COLO668 (cell line): ENCODE measurements at regions not wholly inside any gene's neighbourhood (a gene's known extent, or its start where the extent isn't known, plus 50 kb on each side); places are given as distances from the start of the nearest gene placed in this dataset.

Experiments
- DNase-seq: peaks from one replicate; lab custom pipeline; 2025; ENCODE audit not compliant: unreplicated experiment; lab: John Stamatoyannopoulos, UW

- no peak for DNase-seq
These were observed 376.4 kb downstream of the FGF9 start for GRCh38 chr13:22047082-22047784.

- DNase-seq, result no peak
These were observed 376.9 kb downstream of the FGF9 start for GRCh38 chr13:22047785-22048104.

DNA sequence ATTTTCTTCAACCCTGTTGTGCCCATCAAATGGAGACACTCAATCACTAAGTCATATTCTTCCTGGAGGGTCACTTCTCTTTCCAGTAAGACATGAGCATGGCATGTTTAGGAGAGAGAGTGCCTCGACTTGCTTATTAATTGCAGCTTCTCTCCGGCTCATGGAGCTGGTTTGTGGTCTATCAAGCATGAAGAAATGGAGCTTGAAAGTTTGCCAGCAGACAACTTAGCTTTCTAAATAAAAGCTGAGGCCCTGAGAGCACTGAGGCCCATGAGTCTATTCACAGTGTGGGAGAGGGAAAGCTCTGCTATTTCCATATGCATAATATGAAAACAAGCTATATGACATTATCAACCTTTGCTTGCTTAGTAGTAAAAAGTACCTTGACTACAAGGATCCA is 378.5 kb downstream of the FGF9 start:
- no peak for DNase-seq

DNA sequence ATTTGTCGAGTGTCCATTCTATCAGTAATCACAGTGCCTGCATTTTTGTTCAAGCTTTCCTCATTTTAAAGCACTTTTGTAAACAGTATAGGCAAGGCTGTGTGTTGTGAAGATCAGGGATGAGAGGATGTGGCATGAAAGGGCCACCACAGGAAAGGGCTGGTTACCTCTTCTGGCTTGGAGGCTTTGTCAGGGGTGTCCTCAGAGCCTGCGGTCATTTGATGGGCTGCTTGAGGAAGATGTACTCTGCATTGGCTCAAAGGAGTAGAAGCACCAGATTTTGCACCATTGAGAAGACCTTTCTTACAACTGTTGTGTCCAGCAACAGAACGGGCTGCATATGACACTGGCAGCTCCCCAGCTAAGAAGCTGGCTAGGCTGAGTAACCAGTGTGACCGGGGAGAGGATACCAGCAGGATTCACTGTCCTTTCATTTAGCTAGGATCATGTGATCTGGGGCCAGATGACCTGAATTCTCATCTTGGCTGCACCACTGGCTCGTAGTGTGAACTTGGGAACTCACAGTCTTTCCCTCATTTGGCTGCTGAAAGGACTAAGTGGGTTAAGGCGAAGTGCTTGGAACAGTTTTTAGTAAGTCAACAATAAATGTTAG is 380.2 kb downstream of the FGF9 start:
- no peak for DNase-seq

DNA sequence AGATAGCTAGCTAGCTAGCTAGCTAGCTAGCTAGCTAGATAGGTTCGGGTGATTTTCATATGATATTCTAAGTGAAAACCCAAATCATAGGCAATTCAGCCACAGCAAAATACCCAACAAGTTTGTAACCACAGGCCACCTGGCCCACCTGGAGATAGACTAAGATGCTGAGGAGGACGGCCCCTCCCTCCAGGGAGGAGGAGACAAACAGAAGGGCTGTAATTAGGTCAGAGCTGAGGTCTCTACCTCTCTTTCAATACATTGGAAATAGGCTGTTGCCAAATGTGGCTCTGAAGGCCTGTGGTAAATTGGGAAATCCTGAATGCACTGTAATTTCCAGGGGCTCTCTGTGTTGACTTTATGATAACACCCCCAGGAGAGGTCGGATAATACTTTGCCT is 382.2 kb downstream of the FGF9 start:
- no peak for DNase-seq

DNA sequence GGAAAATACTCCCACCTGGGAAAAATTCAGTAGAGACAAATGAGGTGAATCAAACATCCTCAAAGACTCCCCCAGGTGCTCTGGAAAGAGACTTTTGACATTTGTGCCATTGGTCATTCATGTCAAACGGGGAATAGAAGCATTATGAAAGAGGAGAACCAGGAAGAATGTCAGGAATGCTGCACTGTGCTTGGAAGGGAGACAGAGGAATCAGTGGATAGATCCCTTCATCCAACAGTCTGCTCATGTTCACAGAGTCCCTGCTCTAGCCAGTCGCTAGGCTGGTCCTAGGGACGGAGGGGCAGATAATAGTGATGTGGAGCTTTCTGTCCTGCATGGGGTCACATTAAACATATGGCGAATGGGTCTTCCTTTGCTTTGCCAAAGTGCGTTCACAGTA is 384.4 kb downstream of the FGF9 start:
- no peak for DNase-seq

DNA sequence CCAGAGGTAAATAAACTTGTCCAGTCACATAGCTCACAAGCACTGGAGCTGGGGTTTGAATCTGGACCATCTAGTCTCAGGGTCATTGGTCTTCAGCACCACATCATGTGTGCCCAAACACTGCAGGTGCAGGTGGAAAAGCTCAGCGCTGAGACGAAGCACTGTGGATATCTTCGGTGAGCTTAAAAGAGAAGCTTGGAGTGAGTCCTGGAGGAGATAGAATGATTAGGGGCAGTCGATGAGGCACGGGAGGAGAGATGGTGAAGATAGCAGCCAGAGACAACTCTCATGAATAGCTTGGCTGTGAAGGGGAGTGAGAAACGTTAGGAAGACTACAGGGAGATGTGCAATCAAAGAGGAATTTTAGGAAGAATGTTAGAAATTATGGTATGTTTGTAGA is 389.3 kb downstream of the FGF9 start:
- DNase-seq, result no peak

DNA sequence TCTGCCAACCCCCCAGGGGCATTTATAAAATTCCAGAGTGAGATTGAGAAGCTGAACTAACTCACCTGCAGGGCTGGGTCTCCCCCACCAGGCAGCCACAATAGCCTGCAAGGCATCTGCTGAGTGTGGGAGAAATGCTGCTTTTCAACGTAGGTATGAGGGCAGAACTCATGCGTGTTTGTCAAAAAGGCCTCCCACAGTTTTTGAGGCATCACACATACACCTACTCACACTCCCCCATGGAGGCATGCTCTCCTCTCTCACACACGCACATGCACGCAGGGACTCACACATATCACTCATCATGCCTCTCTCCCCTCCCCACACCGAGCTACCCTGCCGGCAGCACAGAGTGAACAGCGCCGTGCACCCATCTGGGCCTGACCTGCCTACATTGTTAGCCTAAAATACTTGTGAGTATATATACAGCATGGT is 390.5 kb downstream of the FGF9 start:
- DNase-seq, result no peak

DNA sequence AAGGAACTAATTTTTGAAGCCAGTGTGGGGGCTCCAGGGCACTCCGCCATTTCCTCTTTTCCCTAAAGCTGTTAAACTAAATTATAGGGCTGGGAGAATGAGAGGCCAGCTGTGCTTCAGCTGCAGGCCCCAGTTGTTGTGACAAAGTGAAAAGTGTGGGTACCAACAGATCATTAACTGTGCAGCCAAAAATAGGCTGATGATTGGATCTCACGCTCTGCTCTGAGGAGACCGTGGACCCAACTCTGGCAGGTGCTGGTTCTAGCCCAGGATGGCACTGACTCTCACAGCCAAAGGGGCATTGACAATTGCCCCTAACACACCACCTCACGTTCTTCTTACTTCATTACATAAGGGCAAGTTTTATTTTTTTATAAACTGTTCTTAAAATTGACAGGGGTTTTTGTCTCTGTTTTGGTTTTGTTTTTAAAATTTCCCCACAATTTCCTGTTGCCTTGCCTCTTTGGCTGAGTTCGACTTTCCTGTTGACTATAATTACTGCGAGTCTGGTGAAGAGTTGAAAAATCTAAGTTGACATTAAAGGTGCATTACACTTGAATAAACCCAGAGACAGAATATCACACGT is 391.0 kb downstream of the FGF9 start:
- DNase-seq, result no peak

DNA sequence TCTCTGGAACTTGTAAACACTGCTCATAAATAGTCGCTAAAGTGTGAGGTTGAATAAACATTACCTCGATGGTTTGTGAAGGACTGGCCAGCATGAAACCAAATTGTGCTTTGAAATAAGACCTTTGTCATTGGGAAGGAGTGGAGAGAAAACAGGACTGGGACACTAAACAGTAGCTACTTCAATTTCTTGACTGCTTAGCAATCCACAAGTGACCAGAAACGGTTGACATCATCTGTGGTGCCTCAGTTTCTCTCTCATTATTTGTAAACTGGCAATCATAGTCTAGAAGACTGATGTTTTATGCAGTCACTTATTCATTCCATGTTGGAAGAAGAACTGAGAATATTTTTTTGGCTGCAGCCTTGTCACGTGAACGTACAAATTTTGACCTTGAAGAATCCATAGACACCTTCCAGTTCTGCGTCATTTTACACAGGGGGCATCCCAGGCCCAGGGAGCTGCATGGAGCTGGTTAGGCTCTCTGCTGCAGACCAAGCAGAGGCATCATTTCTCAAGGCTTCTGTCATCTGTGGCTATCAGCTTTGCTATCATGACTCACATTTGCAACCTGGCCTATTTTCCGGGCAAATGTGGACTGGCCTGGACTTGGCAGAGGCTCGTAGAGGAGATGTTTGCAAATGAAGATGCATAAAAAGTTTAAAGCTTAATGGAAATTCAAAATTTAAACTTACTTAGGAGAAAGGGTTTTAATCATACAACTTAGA is 391.8 kb downstream of the FGF9 start:
- no peak for DNase-seq

GRCh38 chr13:22063416-22064124 is 392.7 kb downstream of the FGF9 start:
- DNase-seq, result no peak

- DNase-seq, result no peak
These were observed 394.2 kb downstream of the FGF9 start for GRCh38 chr13:22064854-22065620.

GRCh38 chr13:22073718-22074117 is 402.8 kb downstream of the FGF9 start:
- DNase-seq, result no peak

- no peak for DNase-seq
These were observed 403.5 kb downstream of the FGF9 start for GRCh38 chr13:22074403-22074802.

DNA sequence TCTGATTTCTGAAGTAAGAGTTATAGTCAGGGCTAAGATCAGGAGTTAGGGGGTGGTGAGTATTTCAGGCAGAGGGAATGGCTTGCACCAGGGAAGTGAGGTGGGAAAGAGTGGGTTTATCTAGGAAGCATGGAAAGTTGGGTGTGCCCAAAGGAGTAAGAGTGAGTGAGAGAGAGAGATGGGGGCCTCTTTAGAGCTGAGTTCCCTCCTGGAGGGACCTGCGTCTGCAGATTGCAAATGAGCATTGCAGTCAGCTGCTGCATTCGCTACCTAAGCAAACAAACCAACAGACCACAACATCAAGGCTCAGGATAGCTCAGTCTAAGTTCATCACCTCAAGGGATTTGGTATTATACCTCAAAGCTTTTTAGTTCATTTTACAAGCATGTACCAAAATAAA is 405.8 kb downstream of the FGF9 start:
- peak; percentile 46 for DNase-seq

- no peak for DNase-seq
These were observed 406.4 kb downstream of the FGF9 start for GRCh38 chr13:22077205-22077683.

GRCh38 chr13:22077764-22078163 is 406.9 kb downstream of the FGF9 start:
- no peak for DNase-seq

GRCh38 chr13:22079961-22080360 is 409.1 kb downstream of the FGF9 start:
- DNase-seq, result no peak

DNA sequence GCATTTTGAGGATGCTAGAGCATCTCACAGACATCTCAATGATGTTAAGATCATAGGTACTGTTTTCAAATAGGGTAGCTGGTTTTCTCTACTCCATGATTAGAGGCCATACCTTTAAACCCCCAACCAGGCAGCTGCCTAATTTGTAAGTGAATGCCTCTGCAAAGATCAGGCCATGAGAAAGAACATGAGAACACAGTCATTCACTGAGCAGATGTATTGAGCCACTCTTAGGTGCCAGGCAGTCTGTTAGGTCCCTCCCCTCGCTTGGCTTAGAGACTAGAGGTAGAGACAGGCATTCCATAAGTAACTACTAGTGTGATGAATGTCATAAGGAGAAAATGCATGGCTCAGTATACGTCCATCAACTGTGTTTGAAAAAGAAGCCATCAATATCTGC is 410.0 kb downstream of the FGF9 start:
- DNase-seq, result peak; percentile 60

DNA sequence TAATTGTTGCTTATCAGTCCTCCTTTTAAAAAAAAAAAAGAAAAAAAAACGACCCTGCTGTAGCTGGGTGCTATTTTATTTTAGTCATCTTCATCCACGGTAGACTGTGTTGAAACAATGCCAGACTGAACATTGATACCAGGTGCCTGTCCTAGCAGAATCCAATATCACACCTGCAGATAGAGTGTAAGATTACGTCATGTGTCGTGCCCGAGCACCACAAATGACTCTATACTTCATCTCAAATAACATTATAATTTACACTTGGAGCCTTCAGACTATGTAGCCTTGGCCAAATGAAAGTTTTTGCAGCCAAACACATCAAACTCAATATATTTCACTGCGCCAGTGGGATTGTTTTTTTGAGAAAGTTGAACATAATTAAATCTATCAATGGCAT is 410.6 kb downstream of the FGF9 start:
- DNase-seq, result peak; percentile 78

DNA sequence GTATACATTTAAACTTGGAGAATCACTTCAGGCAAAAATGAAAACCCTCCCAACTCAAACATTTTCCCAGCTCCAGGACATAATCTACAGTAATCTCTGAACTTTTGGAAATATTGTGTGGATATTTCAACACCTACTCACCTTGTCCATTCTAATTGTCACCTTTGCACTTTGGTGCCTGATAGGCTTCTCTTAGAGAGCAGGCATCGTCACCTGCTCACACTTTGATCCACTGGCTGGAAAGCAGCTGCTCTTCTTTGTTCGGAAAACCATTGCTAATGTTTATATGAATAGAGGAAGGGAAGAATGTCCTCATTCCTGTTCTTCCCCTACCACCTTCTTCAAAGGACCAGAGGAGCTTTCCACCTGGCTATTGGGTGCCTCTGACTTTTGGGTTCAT is 411.2 kb downstream of the FGF9 start:
- peak; percentile 76 for DNase-seq
